ENCODE measurements at regions not wholly inside any gene's neighbourhood (a gene's known extent, or its start where the extent isn't known, plus 50 kb on each side); places are given as distances from the start of the nearest gene placed in this dataset.

DNA sequence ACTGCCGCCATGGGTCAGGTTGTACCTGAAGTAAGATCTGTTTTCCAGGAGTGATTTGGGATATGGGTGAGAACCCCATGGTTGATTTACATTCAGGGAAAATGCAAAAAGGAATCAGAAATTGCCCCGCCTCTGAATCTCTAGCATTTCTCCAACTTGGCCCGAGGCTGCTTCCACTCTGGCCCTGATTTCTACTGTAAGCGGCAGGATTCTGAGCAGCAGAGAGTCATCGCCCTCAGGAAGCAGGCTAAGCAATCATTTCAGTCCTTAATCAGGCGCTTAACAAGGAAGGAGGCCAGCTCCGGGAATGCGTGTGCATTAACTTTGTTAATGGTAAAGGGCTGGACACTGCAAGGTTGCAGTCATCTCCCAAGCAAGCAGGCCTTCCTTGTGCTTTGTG, 88.5 kb upstream of the DHX15 start:
- TF ChIP-seq CTCF (conservative IDR thresholded peaks at IDR 0.05 in 1 of 2, IDR thresholded peaks at IDR 0.05 in 1 of 2; ENCODE audit: low read depth in 1 of 2, low read length in 2 of 2) (no peak), EZH2 (IDR thresholded peaks at IDR 0.05; ENCODE audit: low read length, missing control alignments) (no peak)
